NCI-H524 treated with DMSO at 0.1 percent for 48 hours (cell line): ENCODE measurements at regions not wholly inside any gene's neighbourhood (a gene's known extent, or its start where the extent isn't known, plus 50 kb on each side); places are given as distances from the start of the nearest gene placed in this dataset.
A peak's percentile ranks its signal among the peaks of the same experiment; 100 is the strongest.

ENCODE experiments used
- DNase-seq: peaks from one replicate; lab custom pipeline; 2025; lab: John Stamatoyannopoulos, UW

GRCh38 chr2:128690869-128691268 lies 372.2 kb upstream of the HS6ST1 start:
- no peak for DNase-seq

GRCh38 chr2:128691526-128691925 lies 372.9 kb upstream of the HS6ST1 start:
- no peak for DNase-seq

- no peak for DNase-seq
Observed at GRCh38 chr2:128692895-128693742, 374.5 kb upstream of the HS6ST1 start.

DNA sequence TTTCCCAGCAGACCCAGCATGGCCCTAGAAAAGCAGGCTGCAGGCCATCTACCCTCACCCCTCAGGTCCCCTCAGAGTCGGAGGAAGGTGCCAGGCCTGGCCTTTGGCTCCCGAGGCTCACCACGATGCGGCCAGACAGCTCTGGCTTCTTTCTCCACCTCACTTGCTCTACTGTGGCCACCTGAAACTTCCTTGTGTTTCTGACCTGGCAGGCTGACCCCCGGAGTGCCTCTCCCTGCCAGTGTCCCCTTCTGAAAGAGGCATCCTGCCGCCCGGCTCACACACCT lies 375.0 kb upstream of the HS6ST1 start:
- DNase-seq = no peak

DNA sequence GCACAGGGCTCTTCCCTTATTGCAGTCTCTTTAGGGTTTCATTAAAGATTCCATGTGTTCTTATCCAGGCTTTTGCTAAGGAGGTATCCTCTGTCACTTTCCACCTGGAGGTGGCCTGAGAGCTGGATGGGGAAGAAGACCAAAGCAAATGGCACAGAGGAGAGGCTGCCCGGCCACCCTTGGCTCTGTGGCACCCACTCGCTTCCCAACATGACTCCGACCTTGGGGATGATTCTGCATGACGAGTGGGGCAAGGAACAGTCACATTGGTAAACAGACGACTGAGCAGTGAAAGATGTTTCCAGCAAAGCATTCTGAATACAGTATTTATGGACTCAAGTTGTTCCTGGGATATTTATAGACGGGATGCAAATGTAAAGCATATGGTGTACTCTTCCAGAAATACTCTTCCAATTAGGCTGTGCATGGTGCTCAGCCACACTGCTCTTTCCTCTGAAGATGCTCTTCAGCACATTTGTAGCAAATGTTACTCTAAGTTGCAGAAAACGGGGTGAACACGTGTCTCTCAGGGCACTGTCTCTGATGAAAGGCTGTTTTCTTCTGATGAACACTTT lies 377.1 kb upstream of the HS6ST1 start:
- DNase-seq = no peak

DNA sequence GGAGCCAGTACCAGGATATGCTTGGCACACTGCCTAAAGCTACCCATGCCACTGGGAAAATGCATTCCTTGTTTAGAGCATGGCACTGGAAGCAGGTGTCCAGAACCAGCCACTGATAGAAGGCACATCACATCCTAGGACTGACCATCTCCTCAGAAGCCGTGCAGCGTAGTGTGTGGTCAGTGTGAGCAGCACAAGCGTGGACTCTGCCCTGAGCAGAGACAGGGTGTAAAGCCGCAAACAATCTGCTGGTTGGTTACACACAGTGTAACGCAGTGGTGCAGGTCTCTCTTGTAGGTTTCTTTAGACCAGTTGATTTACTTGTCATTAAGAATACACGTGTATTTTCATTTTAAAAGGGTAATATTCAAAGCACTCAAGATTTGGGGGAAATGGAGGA lies 377.8 kb upstream of the HS6ST1 start:
- no peak for DNase-seq

GRCh38 chr2:128701418-128701817 lies 382.8 kb upstream of the HS6ST1 start:
- DNase-seq = no peak

DNA sequence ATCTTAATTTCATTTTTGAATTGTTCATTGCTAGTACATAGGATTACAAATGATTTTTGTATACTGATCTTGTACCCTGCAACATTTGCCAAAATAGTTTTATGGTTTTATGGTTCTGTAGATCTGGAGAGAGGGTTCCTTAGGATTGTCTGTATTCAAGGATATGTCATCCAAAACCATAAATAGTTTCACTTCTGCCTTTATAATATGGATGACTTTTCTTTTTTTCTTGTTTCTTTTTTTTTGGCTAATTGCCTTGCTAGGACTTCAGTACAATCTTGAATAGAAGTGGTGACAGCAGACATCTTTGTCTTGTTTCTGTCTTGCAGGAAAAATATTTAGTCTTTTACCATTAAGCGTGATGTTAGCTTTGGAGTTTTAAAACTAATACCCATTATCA lies 383.9 kb upstream of the HS6ST1 start:
- DNase-seq = no peak

DNA sequence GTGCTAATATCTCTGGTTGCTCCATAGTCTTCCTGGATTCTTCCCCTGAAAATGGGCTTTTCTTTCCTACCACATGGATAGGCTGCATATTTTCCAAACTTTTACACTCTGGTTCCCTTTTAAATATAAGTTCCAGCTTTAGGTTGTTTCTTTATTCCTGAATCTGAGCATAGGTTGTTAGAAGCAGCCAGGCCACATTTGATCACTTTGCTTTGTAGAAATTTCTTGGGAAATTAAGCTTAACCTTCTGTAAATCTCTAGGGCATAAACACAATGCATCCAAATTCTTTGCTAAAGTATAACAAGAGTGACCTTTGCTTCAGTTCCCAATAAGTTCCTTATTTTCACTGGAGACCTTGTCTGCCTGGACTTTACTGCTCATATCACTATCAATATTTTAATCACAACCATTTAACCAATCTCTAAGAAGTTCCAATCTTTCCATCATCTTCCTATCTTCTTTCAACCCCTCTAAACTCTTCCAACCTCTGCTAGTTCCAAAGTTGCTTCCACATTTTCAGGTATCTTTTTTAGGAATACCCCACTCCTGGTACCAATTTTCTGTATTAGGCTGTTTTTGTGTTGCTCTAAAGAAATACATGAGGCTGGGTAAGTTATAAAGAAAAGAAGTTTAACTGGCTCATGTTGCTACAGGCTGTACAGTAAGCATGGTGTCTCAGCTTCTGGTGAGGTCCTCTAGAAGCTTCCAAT lies 389.6 kb upstream of the HS6ST1 start:
- DNase-seq = no peak

GRCh38 chr2:128710242-128710641 lies 391.6 kb upstream of the HS6ST1 start:
- DNase-seq = no peak

- DNase-seq = no peak
Observed at GRCh38 chr2:128710729-128711128, 392.1 kb upstream of the HS6ST1 start.

GRCh38 chr2:128714285-128714684 lies 395.6 kb upstream of the HS6ST1 start:
- DNase-seq = no peak

- no peak for DNase-seq
Observed at GRCh38 chr2:128714851-128715312, 396.2 kb upstream of the HS6ST1 start.

GRCh38 chr2:128715360-128715759 lies 396.7 kb upstream of the HS6ST1 start:
- peak; percentile 49 for DNase-seq

DNA sequence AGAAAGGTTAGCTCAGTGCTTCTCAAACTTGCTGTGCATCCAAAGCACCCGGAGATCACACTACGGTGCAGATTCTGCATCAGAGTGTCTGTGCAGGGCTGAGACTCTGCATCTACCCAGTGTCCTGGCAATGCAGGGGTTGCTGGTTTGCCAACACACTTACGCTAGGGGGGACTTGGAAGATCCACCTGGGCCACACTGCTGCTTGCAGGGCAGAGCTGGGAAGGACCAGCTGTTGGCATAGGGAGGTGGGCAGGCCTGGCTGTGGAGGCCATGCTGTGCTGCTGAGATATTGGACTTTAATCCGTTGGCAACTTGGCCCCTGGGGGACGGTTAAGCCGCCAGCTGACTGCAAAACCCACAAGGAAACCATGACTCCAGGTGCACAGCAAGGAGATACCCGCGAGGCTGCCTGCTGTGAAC lies 397.6 kb upstream of the HS6ST1 start:
- peak; percentile 52 for DNase-seq

- DNase-seq = no peak
Observed at GRCh38 chr2:128717758-128718710, 399.4 kb upstream of the HS6ST1 start.

- no peak for DNase-seq
Observed at GRCh38 chr2:128720080-128721022, 401.7 kb upstream of the HS6ST1 start.

DNA sequence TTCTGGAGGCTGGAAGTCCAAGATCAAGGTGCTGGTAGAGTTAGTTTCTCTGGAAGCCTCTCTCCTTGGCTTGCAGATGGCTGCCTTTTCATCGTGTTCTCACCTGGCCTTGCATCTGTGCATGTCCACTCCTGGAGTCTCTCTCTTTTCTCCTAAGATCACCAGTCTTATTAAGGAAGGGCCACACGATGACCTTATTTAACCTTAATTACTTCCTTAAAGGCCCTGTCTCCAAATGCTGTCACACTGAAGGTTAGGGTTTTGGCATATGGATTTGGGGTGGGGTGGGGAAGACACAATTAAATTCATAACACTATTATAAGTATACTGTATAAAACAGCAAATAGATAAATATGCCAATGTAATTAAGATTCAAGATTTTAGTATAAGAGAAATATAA lies 402.4 kb upstream of the HS6ST1 start:
- no peak for DNase-seq

DNA sequence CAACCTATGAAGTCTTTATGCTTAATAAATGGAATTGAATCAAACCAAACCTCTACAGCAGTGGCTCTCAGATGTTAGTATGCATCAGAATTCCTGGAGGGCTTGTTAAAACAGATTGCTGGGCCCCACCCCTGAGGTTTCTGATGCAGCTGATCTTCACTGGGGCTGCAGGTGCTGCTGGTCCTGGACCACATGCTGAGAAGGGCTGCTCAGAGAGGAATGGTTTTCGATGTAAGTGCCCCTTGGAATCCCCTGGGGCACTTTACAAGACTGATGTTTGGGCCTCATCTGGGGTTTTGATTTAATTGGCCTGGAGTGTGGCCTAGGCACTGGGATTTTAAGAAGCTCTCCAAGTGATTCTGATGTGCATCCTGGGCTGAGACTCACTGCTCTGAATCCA lies 403.8 kb upstream of the HS6ST1 start:
- DNase-seq = peak; percentile 80

DNA sequence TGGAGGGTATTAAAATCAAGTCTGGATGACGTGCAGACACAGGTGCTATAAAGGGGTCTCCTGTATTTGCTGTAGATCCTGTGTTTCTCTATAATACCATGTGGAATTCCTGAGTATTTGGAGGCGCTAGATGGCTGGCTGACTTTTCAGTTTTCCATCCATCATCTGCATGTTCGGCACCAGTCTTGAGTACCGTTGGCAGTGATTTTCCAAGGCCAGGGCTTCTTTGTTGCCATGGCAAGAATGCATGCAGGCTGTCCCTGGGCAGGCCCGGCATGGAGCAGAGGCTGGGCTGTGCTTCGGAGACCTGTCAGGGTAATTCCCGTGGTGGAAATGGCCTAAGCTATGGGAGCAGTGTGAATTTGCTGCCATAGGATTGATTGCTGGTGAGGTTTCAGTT lies 405.9 kb upstream of the HS6ST1 start:
- DNase-seq = no peak

DNA sequence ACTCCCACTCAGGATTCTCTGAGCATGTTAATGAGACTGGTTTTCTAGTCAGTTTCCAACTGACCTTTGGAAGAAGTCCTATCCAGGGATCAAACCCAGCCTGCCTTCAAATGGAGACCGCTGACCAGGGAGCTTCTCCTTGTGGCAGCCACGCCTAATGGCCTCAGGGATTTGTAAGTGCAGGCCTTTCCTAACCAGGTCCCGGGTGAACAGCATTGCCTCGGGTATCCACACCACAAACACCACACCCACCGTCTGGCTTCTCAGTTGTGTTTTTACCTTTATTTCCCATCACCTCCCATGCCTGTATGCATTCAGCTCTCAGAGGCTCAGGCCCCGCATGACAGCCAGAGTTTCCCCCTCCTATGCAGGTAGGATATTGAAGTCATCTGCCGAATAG lies 406.3 kb upstream of the HS6ST1 start:
- DNase-seq = no peak
